ENCODE measurements at regions not wholly inside any gene's neighbourhood (a gene's known extent, or its start where the extent isn't known, plus 50 kb on each side); places are given as distances from the start of the nearest gene placed in this dataset.

DNA sequence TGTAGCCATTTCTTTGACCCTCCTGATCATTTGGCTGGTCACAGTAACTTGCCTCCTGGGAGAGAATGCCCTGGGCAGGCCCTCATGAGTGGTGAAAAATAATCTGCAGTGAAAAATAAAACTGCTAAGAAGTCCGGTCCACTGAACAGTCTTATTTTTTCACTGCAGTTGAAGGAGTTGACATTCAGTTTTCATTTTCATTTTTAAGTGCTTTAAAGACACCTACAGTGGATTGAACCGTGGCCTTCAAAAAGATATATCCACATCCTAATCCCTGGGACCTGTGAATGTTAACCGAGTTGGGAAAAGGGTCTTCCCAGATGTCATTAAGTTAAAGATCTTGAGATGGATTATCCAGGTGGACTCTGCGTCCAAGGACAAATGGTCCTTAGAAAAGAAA is 153.6 kb upstream of the GRK3 start:
- TF ChIP-seq, protein P1, sequence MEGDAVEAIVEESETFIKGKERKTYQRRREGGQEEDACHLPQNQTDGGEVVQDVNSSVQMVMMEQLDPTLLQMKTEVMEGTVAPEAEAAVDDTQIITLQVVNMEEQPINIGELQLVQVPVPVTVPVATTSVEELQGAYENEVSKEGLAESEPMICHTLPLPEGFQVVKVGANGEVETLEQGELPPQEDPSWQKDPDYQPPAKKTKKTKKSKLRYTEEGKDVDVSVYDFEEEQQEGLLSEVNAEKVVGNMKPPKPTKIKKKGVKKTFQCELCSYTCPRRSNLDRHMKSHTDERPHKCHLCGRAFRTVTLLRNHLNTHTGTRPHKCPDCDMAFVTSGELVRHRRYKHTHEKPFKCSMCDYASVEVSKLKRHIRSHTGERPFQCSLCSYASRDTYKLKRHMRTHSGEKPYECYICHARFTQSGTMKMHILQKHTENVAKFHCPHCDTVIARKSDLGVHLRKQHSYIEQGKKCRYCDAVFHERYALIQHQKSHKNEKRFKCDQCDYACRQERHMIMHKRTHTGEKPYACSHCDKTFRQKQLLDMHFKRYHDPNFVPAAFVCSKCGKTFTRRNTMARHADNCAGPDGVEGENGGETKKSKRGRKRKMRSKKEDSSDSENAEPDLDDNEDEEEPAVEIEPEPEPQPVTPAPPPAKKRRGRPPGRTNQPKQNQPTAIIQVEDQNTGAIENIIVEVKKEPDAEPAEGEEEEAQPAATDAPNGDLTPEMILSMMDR (IDR thresholded peaks at IDR 0.05): no peak
- TF ChIP-seq POLR2A (IDR thresholded peaks at IDR 0.05): no peak
